Smooth muscle cell (in vitro differentiated cells): ENCODE measurements at regions not wholly inside any gene's neighbourhood (a gene's known extent, or its start where the extent isn't known, plus 50 kb on each side); places are given as distances from the start of the nearest gene placed in this dataset.

Source experiments
- DNase-seq: peaks from one replicate; lab custom pipeline; 2025; ENCODE audit not compliant: unreplicated experiment; lab: John Stamatoyannopoulos, UW
- H2AFZ ChIP-seq: fragments of 200-600 bp; sonication (generic); 2 replicates; pipeline ENCODE4 v1.6.0; 2016; ENCODE audit warnings: antibody characterized with exemption, low read depth, mild to moderate bottlenecking
- H3F3A ChIP-seq: fragments of 200-600 bp; sonication (generic); 2 replicates; pipeline ENCODE4 v1.6.0; 2017; ENCODE audit warnings: antibody characterized with exemption, low read depth
- H3K27ac ChIP-seq: fragments of 200-600 bp; sonication (generic); 2 replicates; pipeline ENCODE4 v1.5.1; 2016; ENCODE audit warnings: low read depth, mild to moderate bottlenecking
- H3K27me3 ChIP-seq: fragments of 200-600 bp; sonication (generic); 2 replicates; pipeline ENCODE4 v1.6.1; 2016; ENCODE audit warnings: low read depth, mild to moderate bottlenecking
- H3K36me3 ChIP-seq: fragments of 200-600 bp; sonication (generic); 2 replicates; pipeline ENCODE4 v1.5.1; 2016; ENCODE audit warnings: low read depth
- H3K4me1 ChIP-seq: fragments of 200-600 bp; sonication (generic); 2 replicates; pipeline ENCODE4 v1.5.1; 2016; ENCODE audit warnings: low read depth
- H3K4me2 ChIP-seq: fragments of 200-600 bp; sonication (generic); 2 replicates; pipeline ENCODE4 v1.6.0; 2016; ENCODE audit warnings: mild to moderate bottlenecking
- H3K4me3 ChIP-seq: fragments of 200-600 bp; sonication (generic); 2 replicates; pipeline ENCODE4 v1.5.1; 2016; ENCODE audit warnings: mild to moderate bottlenecking
- H3K79me2 ChIP-seq: fragments of 200-600 bp; sonication (generic); 2 replicates; pipeline ENCODE4 v1.6.0; 2016; ENCODE audit warnings: low read depth, mild to moderate bottlenecking
- H3K9ac ChIP-seq: fragments of 200-600 bp; sonication (generic); 2 replicates; pipeline ENCODE4 v1.6.0; 2016; ENCODE audit warnings: low read depth
- H3K9me3 ChIP-seq: fragments of 200-600 bp; sonication (generic); replicated peaks from 2 replicates; pipeline ENCODE4 v1.5.1; 2016; ENCODE audit warnings: low read depth
- H4K20me1 ChIP-seq: fragments of 200-600 bp; sonication (generic); 2 replicates; pipeline ENCODE4 v1.6.0; 2016; ENCODE audit warnings: low read depth
- WGBS: methylation state at CpG from one replicate; pipeline ENCODE4 v1.1.7; 2016; ENCODE audit warnings: low lambda C conversion rate; 5-methylcytosine and 5-hydroxymethylcytosine counted together
- TF ChIP-seq, protein P1 (sequence below): fragments of 200-600 bp; sonication (generic); IDR thresholded peaks from 2 replicates; pipeline ENCODE4 v1.5.1; 2017; ENCODE audit warnings: borderline replicate concordance, mild to moderate bottlenecking, antibody characterized with exemption; ENCODE audit not compliant: insufficient read depth, poor library complexity, severe bottlenecking

DNA sequence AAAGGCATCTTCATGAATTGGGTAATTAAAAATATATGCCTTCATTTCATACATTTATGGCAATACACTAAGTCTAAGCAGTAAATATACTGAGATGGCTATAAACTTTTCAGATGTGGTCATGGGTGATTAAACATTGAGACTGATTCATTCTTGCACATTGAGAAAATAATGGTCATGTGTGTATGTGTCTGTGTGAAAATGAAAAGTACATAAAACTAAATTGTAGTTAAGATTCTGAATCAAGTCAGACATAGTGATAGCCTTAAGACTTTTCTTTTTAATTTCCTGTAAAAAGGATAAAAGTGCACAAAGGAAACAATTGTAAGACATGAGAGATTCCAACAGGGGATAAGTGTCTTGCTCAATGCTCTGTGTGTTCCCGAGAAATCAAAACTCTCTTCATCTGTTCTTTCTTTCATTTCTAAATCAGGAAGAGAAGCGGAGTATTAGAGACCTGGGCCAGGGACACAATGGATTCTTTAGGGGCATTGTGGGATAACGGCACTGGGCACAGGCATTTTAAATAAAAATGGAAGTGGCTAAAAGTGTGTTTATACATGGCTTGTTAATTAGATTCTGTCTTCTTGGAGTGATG is 69.8 kb upstream of the AGR3 start:
- Histone ChIP-seq H3K4me1 (peaks cover 5% of the 10 kb centered on the region), H3K27me3 (no peaks in the 10 kb centered on the region), H3K4me2 (peak overlapping the region; percentile 32), H4K20me1 (no peaks in the 10 kb centered on the region), H2AFZ (peak overlapping the region; percentile 73), H3K4me3 (no peak overlapping the region), H3K9me3 (peaks cover 11% of the 10 kb centered on the region), H3K79me2 (no peaks in the 10 kb centered on the region), H3K27ac (peak overlapping the region; percentile 26), H3F3A (no peaks in the 10 kb centered on the region), H3K9ac (no peak overlapping the region), H3K36me3 (no peaks in the 10 kb centered on the region)
- TF ChIP-seq, protein P1, sequence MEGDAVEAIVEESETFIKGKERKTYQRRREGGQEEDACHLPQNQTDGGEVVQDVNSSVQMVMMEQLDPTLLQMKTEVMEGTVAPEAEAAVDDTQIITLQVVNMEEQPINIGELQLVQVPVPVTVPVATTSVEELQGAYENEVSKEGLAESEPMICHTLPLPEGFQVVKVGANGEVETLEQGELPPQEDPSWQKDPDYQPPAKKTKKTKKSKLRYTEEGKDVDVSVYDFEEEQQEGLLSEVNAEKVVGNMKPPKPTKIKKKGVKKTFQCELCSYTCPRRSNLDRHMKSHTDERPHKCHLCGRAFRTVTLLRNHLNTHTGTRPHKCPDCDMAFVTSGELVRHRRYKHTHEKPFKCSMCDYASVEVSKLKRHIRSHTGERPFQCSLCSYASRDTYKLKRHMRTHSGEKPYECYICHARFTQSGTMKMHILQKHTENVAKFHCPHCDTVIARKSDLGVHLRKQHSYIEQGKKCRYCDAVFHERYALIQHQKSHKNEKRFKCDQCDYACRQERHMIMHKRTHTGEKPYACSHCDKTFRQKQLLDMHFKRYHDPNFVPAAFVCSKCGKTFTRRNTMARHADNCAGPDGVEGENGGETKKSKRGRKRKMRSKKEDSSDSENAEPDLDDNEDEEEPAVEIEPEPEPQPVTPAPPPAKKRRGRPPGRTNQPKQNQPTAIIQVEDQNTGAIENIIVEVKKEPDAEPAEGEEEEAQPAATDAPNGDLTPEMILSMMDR: no peak
- DNase-seq: no peak
- WGBS: 78% methylated on average over 3 of the region's 3 CpGs

DNA sequence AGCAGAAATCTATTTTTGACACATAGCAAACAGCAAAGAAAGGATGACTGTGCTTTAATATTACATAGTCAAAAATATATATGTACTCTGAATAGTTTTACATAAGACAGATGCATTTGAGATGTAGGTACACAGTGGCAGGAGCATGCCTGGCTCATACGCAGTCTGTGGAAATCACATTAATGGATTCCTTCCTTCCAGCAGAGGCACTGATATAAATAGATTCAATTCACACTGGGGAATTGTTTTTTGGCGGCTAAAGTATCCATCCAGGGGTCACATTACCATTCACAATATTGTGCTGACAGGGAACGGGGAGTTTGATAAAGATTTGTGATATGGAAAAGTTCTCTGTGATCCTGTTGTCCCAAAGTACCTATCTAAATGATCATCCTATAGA is 72.5 kb upstream of the AGR3 start:
- Histone ChIP-seq H3K79me2 (no peaks in the 10 kb centered on the region), H2AFZ (no peak overlapping the region), H3K4me3 (no peak overlapping the region), H3F3A (no peaks in the 10 kb centered on the region), H3K9ac (no peak overlapping the region), H3K36me3 (no peaks in the 10 kb centered on the region), H4K20me1 (no peaks in the 10 kb centered on the region), H3K4me2 (no peak overlapping the region), H3K4me1 (peaks cover 5% of the 10 kb centered on the region), H3K9me3 (no peaks in the 10 kb centered on the region), H3K27ac (no peak overlapping the region), H3K27me3 (no peaks in the 10 kb centered on the region)
- TF ChIP-seq, protein P1: no peak
- no peak for DNase-seq
- 93% methylated on average over 3 of the region's 3 CpGs for WGBS

DNA sequence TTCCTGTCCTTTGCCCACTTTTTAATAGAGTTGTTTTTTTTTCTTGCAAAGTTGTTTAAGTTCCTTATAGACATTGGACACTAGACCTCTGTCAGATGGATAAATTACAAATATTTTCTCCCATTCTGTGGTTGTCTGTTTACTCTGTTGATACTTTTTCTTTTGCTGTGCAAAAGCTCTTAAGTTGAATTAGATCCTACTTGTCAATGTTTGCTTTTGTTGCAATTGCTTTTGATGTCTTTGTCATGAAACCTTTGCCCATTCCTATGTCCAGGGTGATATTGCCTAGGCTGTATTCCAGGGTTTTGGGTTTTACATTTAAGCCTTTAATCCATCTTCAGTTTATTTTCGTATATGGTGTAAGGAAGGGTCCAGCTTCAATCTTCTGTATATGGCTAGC is 76.9 kb upstream of the AGR3 start:
- no peak overlapping the region for H3K4me3 ChIP-seq
- no peak overlapping the region for H2AFZ ChIP-seq
- no peak overlapping the region for H3K9ac ChIP-seq
- WGBS: 74% methylated on average over 1 of the region's 1 CpG
- no peaks in the 10 kb centered on the region for H3K9me3 ChIP-seq
- H3K79me2 ChIP-seq: no peaks in the 10 kb centered on the region
- no peak overlapping the region for H3K27ac ChIP-seq
- no peak for DNase-seq
- H3K4me1 ChIP-seq: peaks cover 11% of the 10 kb centered on the region
- H3K36me3 ChIP-seq: no peaks in the 10 kb centered on the region
- no peak overlapping the region for H3K4me2 ChIP-seq
- H3F3A ChIP-seq: peaks cover 11% of the 10 kb centered on the region
- TF ChIP-seq, protein P1: no peak
- no peaks in the 10 kb centered on the region for H4K20me1 ChIP-seq
- no peaks in the 10 kb centered on the region for H3K27me3 ChIP-seq

DNA sequence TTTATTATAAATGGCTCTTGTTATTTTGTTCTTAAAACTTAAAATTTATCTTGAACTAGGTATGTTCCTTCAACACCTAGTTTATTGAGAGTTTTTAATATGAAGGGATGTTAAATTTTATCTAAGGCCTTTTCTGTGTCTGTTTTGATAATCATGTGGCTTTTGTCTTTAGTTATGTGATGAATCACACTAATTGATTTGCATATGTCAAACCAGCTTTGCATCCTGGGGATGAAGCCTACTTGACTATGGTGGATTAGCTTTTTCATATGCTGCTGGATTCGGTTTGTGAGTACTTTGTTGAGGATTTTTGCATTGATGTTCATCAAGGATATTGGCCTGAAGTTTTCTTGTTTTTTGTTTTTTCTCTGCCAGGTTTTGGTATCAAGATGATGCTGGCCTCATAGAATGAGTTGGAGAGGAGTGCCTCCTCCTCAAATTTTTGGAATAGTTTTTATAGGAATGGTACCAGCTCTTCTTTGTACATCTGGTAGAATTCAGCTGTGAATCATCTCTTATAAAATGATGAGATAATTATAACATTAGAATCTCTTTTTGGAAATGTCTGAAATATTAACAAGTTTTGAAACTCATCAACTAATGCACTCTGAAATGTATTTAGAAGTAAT is 78.7 kb upstream of the AGR3 start:
- DNase-seq: no peak
- H3K4me2 ChIP-seq: no peak overlapping the region
- H3K4me3 ChIP-seq: no peak overlapping the region
- H3K9me3 ChIP-seq: no peaks in the 10 kb centered on the region
- no peak overlapping the region for H3K27ac ChIP-seq
- no peak overlapping the region for H2AFZ ChIP-seq
- H3K4me1 ChIP-seq: peaks cover 11% of the 10 kb centered on the region
- H3F3A ChIP-seq: peaks cover 11% of the 10 kb centered on the region
- H3K79me2 ChIP-seq: no peaks in the 10 kb centered on the region
- 82% methylated on average over 1 of the region's 1 CpG for WGBS
- H4K20me1 ChIP-seq: no peaks in the 10 kb centered on the region
- no peaks in the 10 kb centered on the region for H3K27me3 ChIP-seq
- no peaks in the 10 kb centered on the region for H3K36me3 ChIP-seq
- no peak overlapping the region for H3K9ac ChIP-seq
- TF ChIP-seq, protein P1: no peak
